Erythroblast (primary cell): ENCODE measurements at regions not wholly inside any gene's neighbourhood (a gene's known extent, or its start where the extent isn't known, plus 50 kb on each side); places are given as distances from the start of the nearest gene placed in this dataset.

Experiments used
- GATA1 ChIP-seq: IDR thresholded peaks from 2 replicates; pipeline ENCODE4 v1.6.1; 2011; ENCODE audit warnings: low read depth, mild to moderate bottlenecking, control low read depth, low read length, moderate library complexity
- POLR2A ChIP-seq: IDR thresholded peaks from 2 replicates; pipeline ENCODE4 v1.6.1; 2011; ENCODE audit warnings: mild to moderate bottlenecking, low read length

GRCh38 chr12:16984484-16984883 is 378.5 kb upstream of the LMO3 start:
- TF ChIP-seq POLR2A (no peak), GATA1 (no peak)
